Mammary epithelial cell (primary cell): ENCODE measurements at regions not wholly inside any gene's neighbourhood (a gene's known extent, or its start where the extent isn't known, plus 50 kb on each side); places are given as distances from the start of the nearest gene placed in this dataset.

Source experiments
- CTCF ChIP-seq, 2 donors: IDR thresholded peaks in 1 of 2; conservative IDR thresholded peaks in 1 of 2; 2 replicates each; pipeline ENCODE4 v1.5.1; 2011 to 2012; ENCODE audit warnings: inconsistent platforms in 2 of 2, low read length in 2 of 2, mild to moderate bottlenecking in 2 of 2, control low read depth in 1 of 2, low read depth in 1 of 2; ENCODE audit not compliant: insufficient read depth in 1 of 2; ENCODE audit errors: extremely low read depth in 1 of 2
- EZH2 ChIP-seq: IDR thresholded peaks from 2 replicates; pipeline ENCODE4 v1.6.1; 2012; ENCODE audit warnings: low read length, inconsistent platforms, borderline replicate concordance

- TF ChIP-seq CTCF (conservative IDR thresholded peaks at IDR 0.05 in 1 of 2, IDR thresholded peaks at IDR 0.05 in 1 of 2; ENCODE audit: extremely low read depth in 1 of 2, insufficient read depth in 1 of 2, low read depth in 1 of 2, low read length in 2 of 2) (no peak), EZH2 (no peak)
Measured at GRCh38 chr4:122015203-122015602, 63.3 kb upstream of the TRPC3 start.
